A549 (cell line): ENCODE measurements at regions not wholly inside any gene's neighbourhood (a gene's known extent, or its start where the extent isn't known, plus 50 kb on each side); places are given as distances from the start of the nearest gene placed in this dataset.

Experiments
- ATAC-seq, 2 experiments: fragments of 200-7000 bp in 1 of 2; fragments of >200 bp in 1 of 2; cut with Nextera tagmentation in 1 of 2; cut with Tn5 transposase in 1 of 2; 3 replicates each; pipeline versions ENCODE4 v1.8.0 to v1.9.1; 2018 to 2020; ENCODE audit warnings: mild to moderate bottlenecking in 1 of 2, moderate library complexity in 1 of 2
- CTCF ChIA-PET: fragments of 300-600 bp; sonication (Branson Sonifier 250); formaldehyde crosslinking; extraction: SDS; loops from one replicate; lab custom pipeline; 2021; ENCODE audit warnings: antibody characterized with exemption, inconsistent platforms; lab: Yijun Ruan, JAX
- POLR2A ChIA-PET: fragments of 350-600 bp; formaldehyde crosslinking; extraction: SDS; loops from one replicate; lab custom pipeline; 2021; ENCODE audit warnings: antibody characterized with exemption, inconsistent platforms; lab: Yijun Ruan, JAX
- DNase-seq, 2 experiments: peaks; one replicate each; pipeline versions ENCODE4 v3.0.0 to v3.0.0-alpha.2; 2011 to 2016; ENCODE audit warnings: low read depth in 1 of 2, low spot score in 1 of 2
- FAIRE-seq: peaks from 2 replicates; lab custom pipeline; 2011; peaks lifted over from hg19 to GRCh38; lab: Jason Lieb, UNC
- H3K27ac ChIP-seq, 2 experiments: fragments of >200 bp; sonication (Bioruptor Twin); formaldehyde crosslinking; 3 replicates each; pipeline ENCODE4 v1.5.1; 2016 to 2017
- H3K4me1 ChIP-seq: fragments of >200 bp; sonication (Bioruptor Twin); formaldehyde crosslinking; 3 replicates; pipeline ENCODE4 v1.6.1; 2016
- H3K4me2 ChIP-seq: fragments of >200 bp; sonication (Bioruptor Twin); formaldehyde crosslinking; 3 replicates; pipeline ENCODE4 v1.6.1; 2016
- H3K4me3 ChIP-seq: fragments of >200 bp; sonication (Bioruptor Twin); formaldehyde crosslinking; 3 replicates; pipeline ENCODE4 v1.5.1; 2016
- H3K9me3 ChIP-seq: fragments of >200 bp; sonication (Bioruptor Twin); formaldehyde crosslinking; 3 replicates; pipeline ENCODE4 v1.6.1; 2016
- EHF ChIP-seq: fragments of 250-450 bp; sonication (Bioruptor Pico); IDR thresholded peaks from 2 replicates; pipeline ENCODE4 v1.5.0; 2020; ENCODE audit warnings: mild to moderate bottlenecking
- EHMT2 ChIP-seq: fragments of 200-600 bp; sonication (generic); IDR thresholded peaks from 2 replicates; pipeline ENCODE4 v1.6.1; 2016; ENCODE audit warnings: antibody characterized with exemption, low read depth, mild to moderate bottlenecking, moderate library complexity
- HES2 ChIP-seq: fragments of >200 bp; sonication (Bioruptor Twin); formaldehyde crosslinking; IDR thresholded peaks from 2 replicates; pipeline ENCODE4 v1.6.1; 2016
- KDM5A ChIP-seq: fragments of 200-600 bp; sonication (generic); IDR thresholded peaks from 2 replicates; pipeline ENCODE4 v1.6.1; 2016; ENCODE audit warnings: antibody characterized with exemption, mild to moderate bottlenecking
- MAZ ChIP-seq: fragments of 150-350 bp; IDR thresholded peaks from 2 replicates; pipeline ENCODE4 v1.6.1; 2014; ENCODE audit warnings: antibody characterized with exemption, low read depth, low read length, borderline replicate concordance
- NPAS2 ChIP-seq: fragments of 250-450 bp; sonication (Bioruptor Pico); IDR thresholded peaks from 2 replicates; pipeline ENCODE4 v1.8.0; 2022; ENCODE audit warnings: mild to moderate bottlenecking, moderate library complexity, borderline replicate concordance
- POLR2AphosphoS2 ChIP-seq: conservative IDR thresholded peaks from 2 replicates; pipeline ENCODE4 v1.6.1; 2012; ENCODE audit warnings: low read length, improper control_type of control experiment, inconsistent platforms
- RARB ChIP-seq: fragments of 250-450 bp; sonication (Bioruptor Pico); IDR thresholded peaks from 2 replicates; pipeline ENCODE4 v1.8.0; 2021; ENCODE audit warnings: mild to moderate bottlenecking, moderate library complexity
- SMC3 ChIP-seq: fragments of >200 bp; sonication (Bioruptor Twin); formaldehyde crosslinking; IDR thresholded peaks from 3 replicates; pipeline ENCODE4 v1.6.1; 2018; ENCODE audit warnings: inconsistent platforms
- ZNF302 ChIP-seq: fragments of 250-450 bp; sonication (Bioruptor Pico); IDR thresholded peaks from 2 replicates; pipeline ENCODE4 v1.9.0; 2021; ENCODE audit warnings: inconsistent platforms, mild to moderate bottlenecking, moderate library complexity
- WGBS: methylation state at CpG from one replicate; pipeline ENCODE4 v1.1.6; 2017; ENCODE audit errors: missing lambda C conversion rate; 5-methylcytosine and 5-hydroxymethylcytosine counted together
- TF ChIP-seq, protein P1 (sequence below): fragments of >200 bp; sonication (Bioruptor Twin); formaldehyde crosslinking; IDR thresholded peaks from 3 replicates; pipeline ENCODE4 v1.5.1; 2016
- TF ChIP-seq, protein P2 (sequence below): fragments of 150-350 bp; IDR thresholded peaks from 2 replicates; pipeline ENCODE4 v1.6.1; 2014; ENCODE audit warnings: low read depth, mild to moderate bottlenecking, low read length

- no peak for DNase-seq
- 83% methylated on average over 4 of the region's 4 CpGs for WGBS
- no peak for ATAC-seq
- H3K9me3 ChIP-seq = no peaks in the 10 kb centered on the region
- H3K4me3 ChIP-seq = no peak overlapping the region
- TF ChIP-seq HES2 = no peak
- no peak overlapping the region for H3K27ac ChIP-seq
- H3K4me2 ChIP-seq = no peak overlapping the region
- POLR2A ChIA-PET = no interaction called here
- no peak for FAIRE-seq
- CTCF ChIA-PET = no interaction called here
- no peaks in the 10 kb centered on the region for H3K4me1 ChIP-seq
Observed at GRCh38 chr2:215651412-215651811, 215.5 kb upstream of the FN1 start.

DNA sequence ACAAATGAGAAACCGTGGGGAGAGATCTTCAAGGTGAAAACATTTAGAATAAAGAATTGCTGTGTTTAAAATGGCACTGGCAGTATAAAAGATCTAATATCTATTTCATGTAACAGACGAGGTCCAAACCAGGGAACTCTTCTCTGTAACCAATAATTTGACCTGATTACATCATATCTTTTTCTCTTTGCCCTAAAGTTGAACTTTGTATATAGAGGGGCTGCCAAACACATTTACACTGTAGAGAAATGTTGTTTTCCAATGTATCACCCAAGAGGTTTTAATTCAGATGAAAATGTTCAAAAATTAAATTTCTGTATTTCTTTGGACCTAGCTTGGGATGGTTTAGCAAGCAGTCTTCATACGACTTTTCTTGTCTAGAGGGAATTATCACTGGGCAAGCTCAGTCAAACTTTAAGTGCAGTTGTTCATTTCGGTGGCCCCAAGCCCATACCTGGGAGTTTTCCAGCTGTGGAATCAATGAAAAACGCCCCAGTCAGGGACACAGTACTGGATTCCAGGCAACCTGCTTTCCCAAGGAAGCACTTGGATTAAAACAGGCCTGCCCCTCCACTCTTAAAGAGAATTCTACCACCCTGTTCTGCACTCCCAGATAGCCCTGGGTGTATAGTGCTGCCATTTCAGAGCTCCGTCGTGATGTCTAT is 208.5 kb upstream of the FN1 start:
- H3K27ac ChIP-seq = no peak overlapping the region
- ATAC-seq = no peak
- TF ChIP-seq, protein P1, sequence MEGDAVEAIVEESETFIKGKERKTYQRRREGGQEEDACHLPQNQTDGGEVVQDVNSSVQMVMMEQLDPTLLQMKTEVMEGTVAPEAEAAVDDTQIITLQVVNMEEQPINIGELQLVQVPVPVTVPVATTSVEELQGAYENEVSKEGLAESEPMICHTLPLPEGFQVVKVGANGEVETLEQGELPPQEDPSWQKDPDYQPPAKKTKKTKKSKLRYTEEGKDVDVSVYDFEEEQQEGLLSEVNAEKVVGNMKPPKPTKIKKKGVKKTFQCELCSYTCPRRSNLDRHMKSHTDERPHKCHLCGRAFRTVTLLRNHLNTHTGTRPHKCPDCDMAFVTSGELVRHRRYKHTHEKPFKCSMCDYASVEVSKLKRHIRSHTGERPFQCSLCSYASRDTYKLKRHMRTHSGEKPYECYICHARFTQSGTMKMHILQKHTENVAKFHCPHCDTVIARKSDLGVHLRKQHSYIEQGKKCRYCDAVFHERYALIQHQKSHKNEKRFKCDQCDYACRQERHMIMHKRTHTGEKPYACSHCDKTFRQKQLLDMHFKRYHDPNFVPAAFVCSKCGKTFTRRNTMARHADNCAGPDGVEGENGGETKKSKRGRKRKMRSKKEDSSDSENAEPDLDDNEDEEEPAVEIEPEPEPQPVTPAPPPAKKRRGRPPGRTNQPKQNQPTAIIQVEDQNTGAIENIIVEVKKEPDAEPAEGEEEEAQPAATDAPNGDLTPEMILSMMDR = no peak
- TF ChIP-seq NPAS2 (CRISPR knock-in tag) = no peak
- TF ChIP-seq, all 56 proteins: peak for 0
- CTCF ChIA-PET = no interaction called here
- POLR2A ChIA-PET = no interaction called here
- DNase-seq (no peak), FAIRE-seq (no peak)
- Histone ChIP-seq H3K4me3 (no peak overlapping the region), H3K4me2 (no peak overlapping the region), H3K4me1 (no peaks in the 10 kb centered on the region), H3K9me3 (0 out of 3 replicates have a peak, but pooled peaks cover 4% of the 10 kb centered on the region)
- 75% methylated on average over 7 of the region's 7 CpGs for WGBS

DNA sequence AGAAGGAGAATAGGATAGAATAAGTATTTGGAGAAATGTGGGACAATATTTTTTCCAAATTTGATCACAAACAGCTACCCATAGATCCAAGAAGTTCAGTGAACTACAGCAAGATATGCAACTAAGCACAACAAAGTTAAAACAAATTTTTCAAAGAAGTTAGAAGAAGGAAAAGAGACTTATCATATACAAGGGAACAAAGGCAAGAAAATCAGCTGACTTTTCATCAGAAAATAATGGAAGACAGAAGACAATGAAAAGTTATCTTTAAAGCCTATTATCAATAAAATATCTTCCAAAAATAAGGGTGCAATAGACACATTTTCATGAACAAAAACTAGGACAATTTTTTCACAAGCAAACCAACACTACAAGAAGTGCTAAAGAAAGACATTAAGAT is 202.8 kb upstream of the FN1 start:
- no peak for TF ChIP-seq POLR2AphosphoS2
- TF ChIP-seq, protein P2, sequence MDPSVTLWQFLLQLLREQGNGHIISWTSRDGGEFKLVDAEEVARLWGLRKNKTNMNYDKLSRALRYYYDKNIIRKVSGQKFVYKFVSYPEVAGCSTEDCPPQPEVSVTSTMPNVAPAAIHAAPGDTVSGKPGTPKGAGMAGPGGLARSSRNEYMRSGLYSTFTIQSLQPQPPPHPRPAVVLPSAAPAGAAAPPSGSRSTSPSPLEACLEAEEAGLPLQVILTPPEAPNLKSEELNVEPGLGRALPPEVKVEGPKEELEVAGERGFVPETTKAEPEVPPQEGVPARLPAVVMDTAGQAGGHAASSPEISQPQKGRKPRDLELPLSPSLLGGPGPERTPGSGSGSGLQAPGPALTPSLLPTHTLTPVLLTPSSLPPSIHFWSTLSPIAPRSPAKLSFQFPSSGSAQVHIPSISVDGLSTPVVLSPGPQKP = no peak
- no peak for TF ChIP-seq KDM5A
- no peak for TF ChIP-seq ZNF302
- ChIA-PET POLR2A (no interaction called here), CTCF (no interaction called here)
- peaks cover 22% of the 10 kb centered on the region; the same call in 2 of the 3 replicates for H3K9me3 ChIP-seq
- no peak overlapping the region for H3K4me2 ChIP-seq
- FAIRE-seq = no peak
- H3K4me3 ChIP-seq = no peak overlapping the region
- DNase-seq = no peak
- 0 out of 3 replicates have a peak, but pooled peaks cover 5% of the 10 kb centered on the region for H3K4me1 ChIP-seq
- ATAC-seq = no peak
- H3K27ac ChIP-seq = no peak overlapping the region

GRCh38 chr2:215637651-215638050 is 201.8 kb upstream of the FN1 start:
- no peak overlapping the region for H3K4me2 ChIP-seq
- ATAC-seq = no peak
- TF ChIP-seq EHF (CRISPR knock-in tag) (no peak), RARB (no peak)
- ChIA-PET POLR2A (no interaction called here), CTCF (no interaction called here)
- H3K27ac ChIP-seq = no peak overlapping the region
- peaks cover 22% of the 10 kb centered on the region; the same call in 2 of the 3 replicates for H3K9me3 ChIP-seq
- FAIRE-seq = no peak
- H3K4me3 ChIP-seq = no peak overlapping the region
- 0 out of 3 replicates have a peak, but pooled peaks cover 5% of the 10 kb centered on the region for H3K4me1 ChIP-seq
- DNase-seq = no peak

- no peak overlapping the region for H3K4me3 ChIP-seq
- CTCF ChIA-PET = no interaction called here
- H3K27ac ChIP-seq = no peak overlapping the region
- no peak for TF ChIP-seq EHMT2
- TF ChIP-seq SMC3 = no peak
- no peak for TF ChIP-seq MAZ
- TF ChIP-seq, all 56 proteins: peak for 0
- Histone ChIP-seq H3K4me1 (0 out of 3 replicates have a peak, but pooled peaks cover 5% of the 10 kb centered on the region), H3K9me3 (peaks cover 22% of the 10 kb centered on the region; the same call in 2 of the 3 replicates), H3K4me2 (no peak overlapping the region)
- POLR2A ChIA-PET = no interaction called here
- whole genome bisulfite sequencing = 83% methylated on average over 3 of the region's 3 CpGs
- FAIRE-seq = no peak
- ATAC-seq = no peak
- no peak for DNase-seq
Observed at GRCh38 chr2:215636816-215637215, 200.9 kb upstream of the FN1 start.
